Ascending aorta (tissue), 2 donors: ENCODE measurements at regions not wholly inside any gene's neighbourhood (a gene's known extent, or its start where the extent isn't known, plus 50 kb on each side); places are given as distances from the start of the nearest gene placed in this dataset.
"Not testable (repeated sequence)": the region's sequence is repeated elsewhere in the genome, so short reads cannot be mapped to it uniquely, and the experiment has no call there.

Experiments
- DNase-seq, 2 donors: peaks; one replicate each; pipeline ENCODE4 v3.0.0-alpha.2; 2019; ENCODE audit warnings: low spot score in 2 of 2
- H3K27ac ChIP-seq, 2 donors: fragments of 200-600 bp; sonication (generic); one replicate each; pipeline ENCODE4 v1.5.1; 2016 to 2017; ENCODE audit warnings: mild to moderate bottlenecking in 1 of 2
- H3K27me3 ChIP-seq: fragments of 200-600 bp; sonication (generic); one replicate; pipeline ENCODE4 v1.5.1; 2017
- H3K36me3 ChIP-seq, 2 donors: fragments of 200-600 bp; sonication (generic); one replicate each; pipeline ENCODE4 v1.5.1; 2016
- H3K4me1 ChIP-seq, 2 donors: fragments of 200-600 bp; sonication (generic); one replicate each; pipeline ENCODE4 v1.5.1; 2016 to 2017; ENCODE audit warnings: mild to moderate bottlenecking in 1 of 2
- H3K4me3 ChIP-seq, 2 donors: fragments of 200-600 bp; sonication (generic); one replicate each; pipeline ENCODE4 v1.5.1; 2016 to 2017; ENCODE audit warnings: mild to moderate bottlenecking in 1 of 2
- H3K9me3 ChIP-seq, 2 donors: fragments of 200-600 bp; sonication (generic); one replicate each; pipeline ENCODE4 v1.5.1; 2016
- intact Hi-C: fragments of 100-400 bp; cut with DNase I; formaldehyde crosslinking; loops from one replicate; pipeline ENCODE4 v1.15.1; 2023
- TF ChIP-seq, protein P1 (sequence below), 3 experiments: fragments of 200-600 bp in 2 of 3; fragments of 450-650 bp in 1 of 3; sonication (generic) in 2 of 3; IDR thresholded peaks; one replicate each; pipeline ENCODE4 v1.5.1; 2016 to 2019; ENCODE audit warnings: antibody characterized with exemption in 3 of 3, mild to moderate bottlenecking in 1 of 3, moderate library complexity in 1 of 3

GRCh38 chrX:85666471-85666870 is 287.0 kb upstream of the POF1B start:
- Histone ChIP-seq H3K4me3 (no peak overlapping the region), H3K36me3 (no peaks in the 10 kb centered on the region), H3K27ac (no peak overlapping the region), H3K4me1 (no peaks in the 10 kb centered on the region), H3K9me3 (no peaks in the 10 kb centered on the region), H3K27me3 (no peaks in the 10 kb centered on the region)
- TF ChIP-seq, protein P1, sequence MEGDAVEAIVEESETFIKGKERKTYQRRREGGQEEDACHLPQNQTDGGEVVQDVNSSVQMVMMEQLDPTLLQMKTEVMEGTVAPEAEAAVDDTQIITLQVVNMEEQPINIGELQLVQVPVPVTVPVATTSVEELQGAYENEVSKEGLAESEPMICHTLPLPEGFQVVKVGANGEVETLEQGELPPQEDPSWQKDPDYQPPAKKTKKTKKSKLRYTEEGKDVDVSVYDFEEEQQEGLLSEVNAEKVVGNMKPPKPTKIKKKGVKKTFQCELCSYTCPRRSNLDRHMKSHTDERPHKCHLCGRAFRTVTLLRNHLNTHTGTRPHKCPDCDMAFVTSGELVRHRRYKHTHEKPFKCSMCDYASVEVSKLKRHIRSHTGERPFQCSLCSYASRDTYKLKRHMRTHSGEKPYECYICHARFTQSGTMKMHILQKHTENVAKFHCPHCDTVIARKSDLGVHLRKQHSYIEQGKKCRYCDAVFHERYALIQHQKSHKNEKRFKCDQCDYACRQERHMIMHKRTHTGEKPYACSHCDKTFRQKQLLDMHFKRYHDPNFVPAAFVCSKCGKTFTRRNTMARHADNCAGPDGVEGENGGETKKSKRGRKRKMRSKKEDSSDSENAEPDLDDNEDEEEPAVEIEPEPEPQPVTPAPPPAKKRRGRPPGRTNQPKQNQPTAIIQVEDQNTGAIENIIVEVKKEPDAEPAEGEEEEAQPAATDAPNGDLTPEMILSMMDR (IDR thresholded peaks at IDR 0.05) = no peak
- intact Hi-C loops = no loop called here
- no peak for DNase-seq

DNA sequence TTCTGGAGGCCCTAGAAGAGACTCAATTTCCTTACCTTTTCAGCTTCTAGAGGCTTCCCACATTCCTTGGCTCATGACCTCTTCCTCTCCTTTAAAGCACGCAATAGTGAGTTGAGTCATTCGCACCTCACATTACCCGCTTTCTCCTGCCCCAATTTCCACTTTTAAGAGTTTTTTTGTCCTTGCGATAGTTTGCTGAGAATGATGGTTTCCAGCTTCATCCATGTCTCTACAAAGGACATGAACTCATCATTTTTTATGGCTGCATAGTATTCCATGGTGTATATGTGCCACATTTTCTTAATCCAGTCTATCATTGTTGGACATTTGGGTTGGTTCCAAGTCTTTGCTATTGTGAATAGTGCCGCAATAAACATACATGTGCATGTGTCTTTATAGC is 284.5 kb upstream of the POF1B start:
- H3K36me3 ChIP-seq, DNase-seq, H3K4me1 ChIP-seq, H3K27me3 ChIP-seq, H3K27ac ChIP-seq, H3K4me3 ChIP-seq, intact Hi-C loops, H3K9me3 ChIP-seq: not testable (repeated sequence)

DNA sequence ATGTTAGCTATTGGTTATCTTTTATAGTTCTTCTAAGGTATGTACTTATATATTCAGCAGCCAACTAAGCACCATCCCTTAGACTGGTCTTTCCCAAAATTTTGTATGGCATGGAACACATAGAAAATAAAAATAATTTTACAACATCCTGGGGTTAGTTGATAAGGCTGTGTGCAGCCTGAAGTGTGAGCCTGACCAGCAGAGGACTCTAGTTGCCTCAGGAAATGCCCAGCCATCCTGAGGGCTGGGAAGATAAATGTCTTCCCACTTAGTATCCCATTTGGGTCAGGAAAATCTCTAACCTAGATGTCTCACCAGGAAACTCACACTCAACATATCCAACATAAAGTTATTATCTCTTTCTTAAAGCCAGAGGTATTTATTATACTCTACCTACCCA is 251.4 kb upstream of the POF1B start:
- no peaks in the 10 kb centered on the region for H3K9me3 ChIP-seq
- no peaks in the 10 kb centered on the region for H3K4me1 ChIP-seq
- H3K36me3 ChIP-seq = no peaks in the 10 kb centered on the region
- no peak overlapping the region for H3K27ac ChIP-seq
- no peak overlapping the region for H3K4me3 ChIP-seq
- TF ChIP-seq, protein P1 (IDR thresholded peaks at IDR 0.05) = no peak
- DNase-seq = no peak
- H3K27me3 ChIP-seq = no peaks in the 10 kb centered on the region
- intact Hi-C loops = loop anchor here (10.0 kb wide), 1 partner anchor 56 kb away; no protein-coding TSS in a partner anchor

GRCh38 chrX:85627363-85627762 is 247.9 kb upstream of the POF1B start:
- intact Hi-C loops = no loop called here
- no peak for DNase-seq
- no peaks in the 10 kb centered on the region for H3K9me3 ChIP-seq
- no peaks in the 10 kb centered on the region for H3K27me3 ChIP-seq
- no peak overlapping the region for H3K27ac ChIP-seq
- H3K4me1 ChIP-seq = no peaks in the 10 kb centered on the region
- H3K36me3 ChIP-seq = no peaks in the 10 kb centered on the region
- TF ChIP-seq, protein P1 (IDR thresholded peaks at IDR 0.05) = no peak
- no peak overlapping the region for H3K4me3 ChIP-seq

GRCh38 chrX:85622635-85623034 is 243.2 kb upstream of the POF1B start:
- Histone ChIP-seq H3K4me1 (no peaks in the 10 kb centered on the region), H3K27ac (no peak overlapping the region), H3K27me3 (no peaks in the 10 kb centered on the region), H3K9me3 (no peaks in the 10 kb centered on the region), H3K36me3 (no peaks in the 10 kb centered on the region), H3K4me3 (no peak overlapping the region)
- TF ChIP-seq, protein P1 (IDR thresholded peaks at IDR 0.05) = no peak
- no peak for DNase-seq
- intact Hi-C loops = no loop called here

GRCh38 chrX:85620466-85620865 is 241.0 kb upstream of the POF1B start:
- no peaks in the 10 kb centered on the region for H3K36me3 ChIP-seq
- H3K27me3 ChIP-seq = no peaks in the 10 kb centered on the region
- intact Hi-C loops = no loop called here
- no peaks in the 10 kb centered on the region for H3K4me1 ChIP-seq
- TF ChIP-seq, protein P1 (IDR thresholded peaks at IDR 0.05) = no peak
- DNase-seq = no peak
- no peak overlapping the region for H3K4me3 ChIP-seq
- no peaks in the 10 kb centered on the region for H3K9me3 ChIP-seq
- no peak overlapping the region for H3K27ac ChIP-seq
